Endothelial cell of umbilical vein (primary cell): ENCODE measurements at regions not wholly inside any gene's neighbourhood (a gene's known extent, or its start where the extent isn't known, plus 50 kb on each side); places are given as distances from the start of the nearest gene placed in this dataset.

Source experiments
- BruUV-seq: library from RNA; stranded (reverse); fragments of 400-500 nt; replicated peaks from 2 replicates; lab custom pipeline; 2021; lab: Mats Ljungman, UMichigan
- CTCF ChIA-PET: fragments of 300-600, 350-600 bp; sonication (Branson Sonifier 250); formaldehyde crosslinking; loops from one replicate; lab custom pipeline; 2021; ENCODE audit warnings: antibody characterized with exemption, inconsistent platforms; lab: Charles Lee
- POLR2A ChIA-PET: fragments of 300-600, 350-600 bp; sonication (Branson Sonifier 250); formaldehyde crosslinking; loops from one replicate; lab custom pipeline; 2021; ENCODE audit warnings: antibody characterized with exemption, inconsistent platforms; lab: Charles Lee
- DNase-seq: peaks from one replicate; pipeline ENCODE4 v3.0.0-alpha.2; 2011; ENCODE audit warnings: low read depth, low spot score
- FAIRE-seq: peaks from 2 replicates; lab custom pipeline; 2011; peaks lifted over from hg19 to GRCh38; lab: Jason Lieb, UNC
- H2AFZ ChIP-seq: 2 replicates; pipeline ENCODE4 v1.6.0; 2012; ENCODE audit warnings: low read depth, low read length, control low read depth, inconsistent platforms
- H3K27ac ChIP-seq: 2 replicates; pipeline ENCODE4 v1.5.1; 2011; ENCODE audit warnings: low read depth, mild to moderate bottlenecking, control low read depth, low read length, moderate library complexity; ENCODE audit not compliant: insufficient read depth
- H3K27me3 ChIP-seq, 2 experiments: 2 replicates each; pipeline versions ENCODE4 v1.6.0 to v1.6.1; 2011; ENCODE audit warnings: low read length in 2 of 2, mixed read lengths in 1 of 2; ENCODE audit not compliant: control insufficient read depth in 2 of 2, insufficient read depth in 2 of 2
- H3K36me3 ChIP-seq, 2 experiments: 2 replicates in 1 of 2; 3 replicates in 1 of 2; pipeline ENCODE4 v1.5.1; 2011; ENCODE audit warnings: low read length in 2 of 2, mild to moderate bottlenecking in 1 of 2, moderate library complexity in 1 of 2; ENCODE audit not compliant: control insufficient read depth in 2 of 2, insufficient read depth in 2 of 2; ENCODE audit errors: extremely low read depth in 1 of 2
- H3K4me1 ChIP-seq: 3 replicates; pipeline ENCODE4 v1.5.1; 2011; ENCODE audit warnings: mild to moderate bottlenecking, low read length; ENCODE audit not compliant: control insufficient read depth, insufficient read depth; ENCODE audit errors: extremely low read depth
- H3K4me2 ChIP-seq: 2 replicates; pipeline ENCODE4 v1.6.1; 2011; ENCODE audit warnings: low read length, control low read depth, mixed read lengths; ENCODE audit not compliant: insufficient read depth
- H3K4me3 ChIP-seq, 3 experiments: fragments of 200-600 bp in 1 of 3; sonication (generic), shearing (Covaris generic) in 1 of 3; replicated peaks in 1 of 3; 2 replicates each; pipeline ENCODE4 v1.5.1; 2011 to 2016; ENCODE audit warnings: control low read depth in 3 of 3, low read length in 3 of 3, mild to moderate bottlenecking in 2 of 3, inconsistent platforms in 1 of 3, low read depth in 1 of 3, moderate library complexity in 1 of 3; ENCODE audit not compliant: insufficient read depth in 1 of 3
- H3K79me2 ChIP-seq: 2 replicates; pipeline ENCODE4 v1.6.0; 2012; ENCODE audit warnings: low read length, inconsistent platforms; ENCODE audit not compliant: control insufficient read depth, insufficient read depth
- H3K9ac ChIP-seq: replicated peaks from 2 replicates; pipeline ENCODE3; 2011; ENCODE audit warnings: low read length, control low read depth; ENCODE audit not compliant: insufficient read depth; ENCODE audit errors: extremely low read depth
- H3K9me1 ChIP-seq: replicated peaks from 3 replicates; pipeline ENCODE4 v1.6.0; 2011; ENCODE audit warnings: mild to moderate bottlenecking, low read length; ENCODE audit not compliant: control insufficient read depth, insufficient read depth; ENCODE audit errors: extremely low read depth
- H3K9me3 ChIP-seq: replicated peaks from 2 replicates; pipeline ENCODE4 v1.5.1; 2012; ENCODE audit warnings: low read length, inconsistent platforms; ENCODE audit not compliant: control insufficient read depth, insufficient read depth
- H4K20me1 ChIP-seq: replicated peaks from 2 replicates; pipeline ENCODE3; 2011; ENCODE audit warnings: mild to moderate bottlenecking, low read length; ENCODE audit not compliant: control insufficient read depth, insufficient read depth; ENCODE audit errors: extremely low read depth
- CTCF ChIP-seq, 2 donors: IDR thresholded peaks; 1 replicate in 1 of 2; 2 replicates in 1 of 2; pipeline ENCODE4 v1.5.1; 2011; ENCODE audit warnings: low read length in 2 of 2, mild to moderate bottlenecking in 2 of 2, moderate library complexity in 2 of 2, control low read depth in 1 of 2, inconsistent platforms in 1 of 2, low read depth in 1 of 2; ENCODE audit not compliant: insufficient read depth in 1 of 2; ENCODE audit errors: extremely low read depth in 1 of 2
- EZH2 ChIP-seq: IDR thresholded peaks from 2 replicates; pipeline ENCODE4 v1.6.1; 2012; ENCODE audit warnings: borderline replicate concordance, low read depth, mild to moderate bottlenecking, moderate library complexity, low read length, inconsistent platforms; ENCODE audit not compliant: severe bottlenecking
- FOS ChIP-seq: IDR thresholded peaks from 2 replicates; pipeline ENCODE4 v1.6.1; 2011; ENCODE audit warnings: mild to moderate bottlenecking, low read length, moderate library complexity, borderline replicate concordance; ENCODE audit not compliant: insufficient read depth
- GATA2 ChIP-seq: IDR thresholded peaks from 2 replicates; pipeline ENCODE4 v1.7.0; 2011; ENCODE audit warnings: low read depth, mild to moderate bottlenecking, moderate library complexity, mixed read lengths, low read length; ENCODE audit not compliant: insufficient read length, insufficient read depth
- JUN ChIP-seq: IDR thresholded peaks from 2 replicates; pipeline ENCODE4 v1.6.1; 2011; ENCODE audit warnings: borderline replicate concordance, low read depth; ENCODE audit not compliant: insufficient read length, insufficient read depth
- MAX ChIP-seq: IDR thresholded peaks from 2 replicates; pipeline ENCODE4 v1.6.1; 2011; ENCODE audit not compliant: insufficient read depth, insufficient read length
- MYC ChIP-seq: IDR thresholded peaks from one replicate; pipeline ENCODE4 v1.6.1; 2011; ENCODE audit warnings: mild to moderate bottlenecking, low read depth, low read length
- POLR2A ChIP-seq: IDR thresholded peaks from 2 replicates; pipeline ENCODE4 v1.6.1; 2012; ENCODE audit warnings: low read depth, mild to moderate bottlenecking, control low read depth, low read length
- POLR2AphosphoS5 ChIP-seq: IDR thresholded peaks from 2 replicates; pipeline ENCODE4 v1.6.1; 2012; ENCODE audit warnings: low read depth, mild to moderate bottlenecking, control low read depth, low read length, moderate library complexity; ENCODE audit not compliant: insufficient read depth
- dilution Hi-C: fragments of 300-500 bp; cut with MboI; formaldehyde crosslinking; loops from one replicate; pipeline ENCODE4 v1.15.0; 2019; ENCODE audit warnings: low sequenced_read_pairs; ENCODE audit not compliant: extremely low pct_ligation_motif_present
- intact Hi-C: fragments of 100-400 bp; cut with micrococcal nuclease; formaldehyde crosslinking; loops from one replicate; pipeline ENCODE4 v1.10.0; 2022

GRCh38 chr1:162970021-162970420 is 99.1 kb upstream of the RGS4 start:
- Histone ChIP-seq H3K9me1 (no peaks in the 10 kb centered on the region), H3K4me3 (no peak overlapping the region), H4K20me1 (no peaks in the 10 kb centered on the region), H3K4me2 (no peak overlapping the region), H3K9me3 (no peaks in the 10 kb centered on the region), H3K27ac (no peak overlapping the region), H3K9ac (no peak overlapping the region), H2AFZ (no peak overlapping the region), H3K27me3 (no peaks in the 10 kb centered on the region), H3K36me3 (no peaks in the 10 kb centered on the region), H3K4me1 (peaks cover 12% of the 10 kb centered on the region), H3K79me2 (no peaks in the 10 kb centered on the region)
- CTCF ChIA-PET = no interaction called here
- POLR2A ChIA-PET = no interaction called here
- FAIRE-seq (no peak), DNase-seq (no peak)
- dilution Hi-C loops = no loop called here
- no peak for TF ChIP-seq GATA2
- TF ChIP-seq POLR2A = no peak
- no peak for TF ChIP-seq POLR2AphosphoS5
- no peak for TF ChIP-seq MYC
- TF ChIP-seq EZH2 = no peak
- TF ChIP-seq FOS = no peak
- TF ChIP-seq MAX = no peak
- no peak for TF ChIP-seq JUN
- no peak for TF ChIP-seq CTCF (IDR thresholded peaks at IDR 0.05; ENCODE audit: extremely low read depth in 1 of 2, insufficient read depth in 1 of 2, low read depth in 1 of 2, low read length in 2 of 2)
- BruUV-seq = no TSS peak
- intact Hi-C loops = loop anchor here (5.0 kb wide), 1 partner anchor 202 kb away; no protein-coding TSS in a partner anchor
